Neural crest cell (in vitro differentiated cells): ENCODE measurements at regions not wholly inside any gene's neighbourhood (a gene's known extent, or its start where the extent isn't known, plus 50 kb on each side); places are given as distances from the start of the nearest gene placed in this dataset.

Experiments used
- DNase-seq: peaks from one replicate; pipeline ENCODE4 v3.0.0; 2021; ENCODE audit warnings: low read depth, mixed read lengths, low spot score
- H3K27ac Mint-ChIP-seq: one replicate; pipeline ENCODE4 v1.8.0; 2021; ENCODE audit warnings: mild to moderate bottlenecking, mixed read lengths; ENCODE audit not compliant: unreplicated experiment
- H3K27me3 Mint-ChIP-seq: 2 replicates; pipeline ENCODE4 v1.8.0; 2021; ENCODE audit warnings: low read depth, mild to moderate bottlenecking, mixed read lengths
- H3K36me3 Mint-ChIP-seq: 2 replicates; pipeline ENCODE4 v1.8.0; 2021; ENCODE audit warnings: low read depth, mild to moderate bottlenecking, mixed read lengths
- H3K4me1 Mint-ChIP-seq: 2 replicates; pipeline ENCODE4 v1.8.0; 2021; ENCODE audit warnings: mixed read lengths
- H3K4me3 Mint-ChIP-seq: one replicate; pipeline ENCODE4 v1.8.0; 2021; ENCODE audit warnings: mild to moderate bottlenecking, mixed read lengths
- H3K9me3 Mint-ChIP-seq: 2 replicates; pipeline ENCODE4 v1.8.0; 2021; ENCODE audit warnings: mixed read lengths
- TF ChIP-seq, protein P1 (sequence below): fragments of 200-600 bp; sonication (generic); conservative IDR thresholded peaks from 2 replicates; pipeline ENCODE4 v1.5.0; 2021; ENCODE audit warnings: antibody characterized with exemption, mild to moderate bottlenecking

DNA sequence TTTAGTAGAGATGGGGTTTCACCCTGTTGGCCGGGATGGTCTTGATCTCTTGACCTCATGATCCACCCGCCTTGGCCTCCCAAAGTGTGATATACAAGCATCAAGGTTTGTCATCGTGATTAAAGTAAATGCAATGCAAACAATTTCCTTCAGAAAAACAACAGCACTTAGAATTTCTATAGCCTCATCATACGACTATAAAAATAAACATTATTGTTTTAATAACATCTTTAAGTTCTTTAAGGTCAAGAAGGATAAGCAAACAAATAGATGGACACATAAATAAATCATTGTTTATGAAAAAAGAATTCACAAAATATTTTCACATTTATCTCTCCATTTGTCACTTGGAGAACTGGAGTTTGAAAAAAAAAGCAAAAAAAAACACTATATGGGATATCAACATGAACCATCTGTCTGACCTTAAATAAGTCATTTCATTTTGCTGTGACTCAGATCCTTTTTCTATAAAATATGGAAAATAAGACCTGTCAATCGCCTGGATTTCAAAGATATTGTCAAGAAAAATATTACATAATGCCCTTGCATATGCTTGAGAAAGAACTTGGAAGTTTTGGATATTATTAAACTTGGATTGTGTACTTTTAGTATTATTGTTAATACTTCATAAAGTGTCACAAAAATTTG lies 642.0 kb upstream of the KCNMB2 start:
- TF ChIP-seq, protein P1, sequence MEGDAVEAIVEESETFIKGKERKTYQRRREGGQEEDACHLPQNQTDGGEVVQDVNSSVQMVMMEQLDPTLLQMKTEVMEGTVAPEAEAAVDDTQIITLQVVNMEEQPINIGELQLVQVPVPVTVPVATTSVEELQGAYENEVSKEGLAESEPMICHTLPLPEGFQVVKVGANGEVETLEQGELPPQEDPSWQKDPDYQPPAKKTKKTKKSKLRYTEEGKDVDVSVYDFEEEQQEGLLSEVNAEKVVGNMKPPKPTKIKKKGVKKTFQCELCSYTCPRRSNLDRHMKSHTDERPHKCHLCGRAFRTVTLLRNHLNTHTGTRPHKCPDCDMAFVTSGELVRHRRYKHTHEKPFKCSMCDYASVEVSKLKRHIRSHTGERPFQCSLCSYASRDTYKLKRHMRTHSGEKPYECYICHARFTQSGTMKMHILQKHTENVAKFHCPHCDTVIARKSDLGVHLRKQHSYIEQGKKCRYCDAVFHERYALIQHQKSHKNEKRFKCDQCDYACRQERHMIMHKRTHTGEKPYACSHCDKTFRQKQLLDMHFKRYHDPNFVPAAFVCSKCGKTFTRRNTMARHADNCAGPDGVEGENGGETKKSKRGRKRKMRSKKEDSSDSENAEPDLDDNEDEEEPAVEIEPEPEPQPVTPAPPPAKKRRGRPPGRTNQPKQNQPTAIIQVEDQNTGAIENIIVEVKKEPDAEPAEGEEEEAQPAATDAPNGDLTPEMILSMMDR: no peak
- Mint-ChIP-seq H3K4me3 (no peak overlapping the region), H3K36me3 (peaks cover 3% of the 10 kb centered on the region), H3K27ac (no peak overlapping the region), H3K9me3 (peaks cover 11% of the 10 kb centered on the region), H3K4me1 (peaks cover 15% of the 10 kb centered on the region), H3K27me3 (no peaks in the 10 kb centered on the region)
- DNase-seq: no peak

DNA sequence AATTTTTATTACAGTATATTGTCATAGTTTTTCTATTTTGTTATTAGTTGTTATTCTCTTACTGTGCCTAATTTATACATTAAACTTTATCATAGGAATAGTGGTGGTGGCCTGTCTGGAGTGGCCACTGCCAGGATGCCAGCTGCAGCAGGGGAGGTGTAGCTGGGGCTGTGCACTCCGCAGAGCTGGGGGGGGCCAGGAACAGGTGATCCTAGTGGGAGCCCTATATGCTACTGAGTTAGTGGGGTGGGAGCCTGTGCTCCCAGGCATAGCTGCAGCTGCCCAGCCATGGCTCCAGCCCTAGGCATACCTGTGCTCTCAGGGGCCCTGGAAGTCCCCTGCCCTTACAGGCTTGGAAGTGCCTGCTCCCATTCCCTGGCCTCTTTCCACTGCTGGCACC lies 638.1 kb upstream of the KCNMB2 start:
- peaks cover 13% of the 10 kb centered on the region for H3K9me3 Mint-ChIP-seq
- no peak overlapping the region for H3K27ac Mint-ChIP-seq
- TF ChIP-seq, protein P1: no peak
- no peaks in the 10 kb centered on the region for H3K27me3 Mint-ChIP-seq
- peaks cover 11% of the 10 kb centered on the region for H3K36me3 Mint-ChIP-seq
- no peaks in the 10 kb centered on the region for H3K4me1 Mint-ChIP-seq
- H3K4me3 Mint-ChIP-seq: no peak overlapping the region
- DNase-seq: no peak

- TF ChIP-seq, protein P1: no peak
- no peaks in the 10 kb centered on the region for H3K27me3 Mint-ChIP-seq
- no peak for DNase-seq
- no peaks in the 10 kb centered on the region for H3K4me1 Mint-ChIP-seq
- no peak overlapping the region for H3K27ac Mint-ChIP-seq
- peaks cover 9% of the 10 kb centered on the region for H3K9me3 Mint-ChIP-seq
- H3K36me3 Mint-ChIP-seq: peaks cover 11% of the 10 kb centered on the region
- H3K4me3 Mint-ChIP-seq: no peak overlapping the region
These were observed 636.8 kb upstream of the KCNMB2 start for GRCh38 chr3:177899275-177900067.

DNA sequence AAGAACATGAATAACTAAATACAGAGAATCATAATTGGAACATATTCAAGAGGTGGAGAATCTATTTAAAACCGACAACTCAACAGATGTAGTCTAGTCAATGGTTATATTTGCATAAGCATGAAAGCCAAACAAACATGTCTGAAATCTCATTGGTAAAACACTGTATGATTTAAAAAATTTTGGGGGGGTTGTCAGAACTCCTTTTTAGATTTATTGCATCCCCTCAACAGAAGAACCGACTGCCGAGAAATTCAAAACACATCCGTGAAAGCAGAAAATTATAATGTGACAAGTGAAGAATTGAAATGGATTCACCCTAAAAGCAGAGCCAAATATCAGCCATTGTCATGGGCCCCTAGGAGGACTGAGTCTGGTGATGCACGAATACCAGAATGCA lies 633.4 kb upstream of the KCNMB2 start:
- no peak for DNase-seq
- no peak overlapping the region for H3K4me3 Mint-ChIP-seq
- H3K4me1 Mint-ChIP-seq: peaks cover 15% of the 10 kb centered on the region
- H3K27me3 Mint-ChIP-seq: no peaks in the 10 kb centered on the region
- H3K9me3 Mint-ChIP-seq: peaks cover 4% of the 10 kb centered on the region
- no peak overlapping the region for H3K27ac Mint-ChIP-seq
- TF ChIP-seq, protein P1: no peak
- peaks cover 8% of the 10 kb centered on the region for H3K36me3 Mint-ChIP-seq

- peaks cover 9% of the 10 kb centered on the region for H3K36me3 Mint-ChIP-seq
- TF ChIP-seq, protein P1: no peak
- H3K4me3 Mint-ChIP-seq: no peak overlapping the region
- no peaks in the 10 kb centered on the region for H3K27me3 Mint-ChIP-seq
- peaks cover 4% of the 10 kb centered on the region for H3K9me3 Mint-ChIP-seq
- no peak overlapping the region for H3K27ac Mint-ChIP-seq
- H3K4me1 Mint-ChIP-seq: peaks cover 15% of the 10 kb centered on the region
- no peak for DNase-seq
These were observed 631.6 kb upstream of the KCNMB2 start for GRCh38 chr3:177904621-177905020.
